Islet precursor cell (in vitro differentiated cells): ENCODE measurements at regions not wholly inside any gene's neighbourhood (a gene's known extent, or its start where the extent isn't known, plus 50 kb on each side); places are given as distances from the start of the nearest gene placed in this dataset.

Source experiments
- DNase-seq: peaks from one replicate; pipeline ENCODE4 v3.0.0-alpha.2; 2018

DNA sequence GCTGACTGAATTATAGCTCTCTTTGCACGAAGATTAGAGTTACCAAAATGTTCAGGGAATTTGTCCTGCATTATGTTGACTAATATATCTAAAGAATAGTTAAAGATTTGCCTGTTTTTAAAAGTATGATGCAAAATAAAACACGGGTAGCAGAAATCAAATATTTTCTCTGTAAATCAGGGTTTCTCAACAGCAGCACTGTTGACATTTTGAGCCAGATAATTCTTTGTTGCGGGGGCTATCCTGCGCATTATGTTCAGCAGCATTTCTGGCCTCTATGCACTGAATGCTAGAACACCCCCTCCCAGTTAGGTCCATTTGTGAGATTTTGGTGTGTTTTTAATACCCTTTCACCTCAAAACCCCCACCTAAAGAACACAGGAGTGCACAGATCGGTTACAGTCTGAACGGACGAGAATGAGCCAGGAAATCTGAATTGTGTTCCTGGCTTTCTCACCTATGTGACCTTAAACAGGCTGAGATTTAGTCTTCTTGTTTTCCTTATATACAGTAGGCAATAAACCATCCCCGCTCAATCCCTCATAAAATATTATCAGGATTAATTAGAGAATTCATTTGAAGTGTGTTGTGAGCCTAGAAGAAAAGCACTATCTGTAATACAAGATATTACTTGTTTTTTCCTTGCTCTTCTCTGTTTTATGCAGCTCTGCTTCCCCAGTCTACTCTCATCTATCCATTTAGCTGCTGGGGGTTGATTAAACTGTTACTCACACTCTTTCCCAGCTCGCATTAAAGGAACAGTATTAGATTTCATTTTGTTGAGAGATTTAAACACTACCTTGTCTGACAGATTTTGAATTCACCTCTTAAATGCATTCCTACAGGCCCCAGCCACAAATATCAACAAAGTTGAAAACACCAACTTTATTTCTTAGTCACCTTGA is 247.5 kb upstream of the GOLIM4 start:
- no peak for DNase-seq

DNA sequence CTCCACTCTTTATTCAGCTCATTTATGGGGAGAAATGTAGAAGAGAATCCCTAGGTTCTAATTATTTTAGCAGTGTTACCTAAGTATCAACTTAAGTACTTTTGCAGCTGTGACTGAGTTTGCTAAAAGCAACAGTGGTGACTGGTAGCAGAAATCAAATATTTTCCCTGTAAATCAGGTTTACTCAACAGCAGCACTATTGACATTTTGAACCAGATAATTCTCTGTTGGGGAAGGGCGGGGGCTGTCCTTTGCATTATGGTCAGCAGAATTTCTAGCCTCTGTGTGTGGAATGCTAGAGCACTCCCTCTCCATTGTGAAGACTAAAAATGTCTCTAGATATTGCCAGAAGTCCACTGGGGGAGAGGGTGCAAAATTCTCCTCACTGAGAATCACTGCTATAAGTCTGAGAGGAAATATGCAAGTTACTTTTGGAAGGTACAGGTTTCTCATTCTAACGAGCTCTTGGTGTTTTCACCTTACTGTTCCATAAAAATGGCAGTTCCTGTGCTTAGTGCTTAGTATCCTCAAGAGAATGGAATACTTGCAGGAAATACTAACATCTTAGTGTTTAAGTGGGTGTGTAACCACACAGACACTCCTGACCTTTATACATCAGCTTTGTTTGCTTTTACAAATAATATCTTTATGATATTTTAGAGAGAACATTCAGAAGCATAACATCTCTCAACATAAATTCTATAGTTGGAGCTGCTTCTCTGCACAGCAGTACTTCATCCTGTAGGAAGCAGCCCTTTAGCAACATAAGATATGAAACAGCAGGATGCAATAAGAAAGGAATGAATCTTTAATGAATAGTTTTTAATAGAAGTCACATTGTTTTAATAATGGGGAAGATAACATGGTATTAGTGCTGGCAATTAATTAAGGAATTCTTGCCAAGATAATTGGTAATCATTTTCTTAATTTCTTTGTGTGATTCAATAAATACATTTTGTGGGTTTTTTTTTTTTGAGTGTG is 246.5 kb upstream of the GOLIM4 start:
- DNase-seq = no peak

DNA sequence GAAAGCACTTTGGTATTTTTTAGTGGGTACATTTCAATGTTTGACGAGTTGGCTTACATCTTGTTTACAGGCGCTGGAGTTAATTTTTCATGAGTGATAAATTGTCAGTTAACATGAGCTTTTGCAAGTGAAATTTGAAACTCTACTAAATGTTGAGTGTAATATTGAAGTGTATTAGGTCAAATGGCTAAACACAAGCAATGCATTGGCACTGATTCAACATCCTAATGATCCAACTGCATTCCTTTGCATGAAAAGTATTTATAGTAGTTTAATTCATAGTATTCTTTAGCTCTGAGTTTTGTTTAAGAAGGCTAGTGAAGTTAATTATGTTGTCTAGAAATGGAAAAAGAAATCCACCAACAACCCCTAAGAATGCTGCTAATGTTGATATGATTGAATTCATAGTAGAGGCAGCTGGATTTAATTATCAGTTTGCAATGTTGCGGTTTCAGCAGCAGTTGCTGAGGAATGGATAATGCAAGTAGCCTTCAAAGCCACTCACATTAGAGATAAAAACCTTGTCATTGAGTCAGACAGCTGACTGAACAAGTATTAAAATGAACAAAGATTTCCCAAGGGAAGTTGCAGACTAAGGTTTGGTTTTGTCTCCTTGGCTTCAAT is 245.6 kb upstream of the GOLIM4 start:
- no peak for DNase-seq

DNA sequence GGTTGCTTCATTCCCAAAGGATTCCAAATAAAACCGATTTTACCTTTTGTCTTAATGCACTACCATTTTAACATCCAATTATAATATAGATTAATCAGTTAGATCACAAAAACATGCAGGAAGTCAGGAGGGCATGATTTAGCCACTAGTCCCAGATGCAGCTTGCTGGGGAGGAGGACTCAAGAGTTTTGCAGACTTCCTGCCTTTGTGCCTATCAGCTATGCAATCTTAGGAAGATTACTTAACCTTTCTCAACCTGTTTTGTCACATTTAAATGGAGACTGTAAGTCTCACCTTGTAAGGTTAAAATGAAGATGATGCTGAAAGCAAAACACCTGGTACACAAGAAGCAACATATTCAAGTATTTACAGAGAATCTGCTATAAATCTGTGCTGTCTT is 242.4 kb upstream of the GOLIM4 start:
- DNase-seq = no peak

DNA sequence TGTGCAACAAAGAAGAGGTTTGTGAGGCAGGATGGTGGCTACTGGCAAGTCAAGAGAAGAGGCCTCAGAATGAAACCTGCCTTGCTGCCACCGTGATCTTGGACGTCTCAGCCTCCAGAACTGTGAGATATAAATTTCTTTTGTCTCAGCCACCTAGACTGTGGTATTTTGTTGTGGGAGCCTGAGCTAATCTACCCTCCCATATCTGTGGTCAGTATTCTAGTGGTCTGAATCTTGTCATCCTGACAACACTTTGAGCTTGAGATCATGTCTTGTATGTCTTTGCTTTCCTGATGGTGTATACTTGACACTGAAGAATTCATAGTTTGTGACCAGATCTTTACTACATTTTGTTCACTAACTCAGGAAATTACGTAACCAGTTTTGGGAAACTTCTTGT is 240.6 kb upstream of the GOLIM4 start:
- peak; percentile 73 for DNase-seq

DNA sequence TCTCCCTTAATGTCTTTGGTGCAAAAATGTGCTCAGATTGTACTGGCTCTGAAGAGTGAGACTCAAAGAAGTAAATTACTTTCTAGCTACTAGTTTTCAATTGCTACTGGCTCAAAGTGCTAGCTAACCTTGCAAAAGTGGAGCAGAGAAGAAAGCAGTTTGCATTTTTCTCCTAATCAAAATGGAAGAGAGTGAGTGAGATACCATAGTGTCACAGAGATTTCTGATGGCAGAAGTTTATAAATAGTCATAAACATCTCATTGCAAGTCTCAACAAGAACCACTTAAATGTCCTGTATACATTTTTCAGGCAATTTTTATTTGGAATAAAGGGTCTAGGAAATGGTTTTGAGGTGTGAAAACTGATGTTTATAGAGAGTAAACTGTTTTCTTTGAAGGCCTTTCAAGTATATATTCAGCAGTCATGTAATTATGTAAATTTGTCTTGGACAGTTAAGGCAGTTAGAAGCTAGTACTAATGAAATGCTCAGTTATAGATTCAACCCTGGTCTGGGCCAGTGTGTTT is 237.7 kb upstream of the GOLIM4 start:
- no peak for DNase-seq

DNA sequence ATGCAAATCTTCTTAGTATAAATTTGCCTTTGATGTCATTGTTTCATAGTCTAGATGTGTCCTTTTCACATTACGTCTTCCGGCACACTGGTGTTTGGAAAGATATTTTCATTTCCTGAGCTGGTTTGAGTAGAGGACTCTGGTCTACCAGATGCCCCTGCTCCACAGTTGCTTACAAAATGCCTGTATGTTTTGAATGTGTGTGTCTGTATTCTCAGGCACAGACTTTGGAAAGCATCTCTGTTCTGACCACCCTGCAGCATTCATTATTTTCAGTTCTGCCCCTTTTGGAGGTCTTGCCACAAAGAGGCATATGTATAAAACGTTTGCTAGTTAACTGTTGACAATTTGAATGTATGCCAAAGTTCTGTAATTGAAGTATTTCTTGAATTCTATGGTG is 236.0 kb upstream of the GOLIM4 start:
- no peak for DNase-seq

DNA sequence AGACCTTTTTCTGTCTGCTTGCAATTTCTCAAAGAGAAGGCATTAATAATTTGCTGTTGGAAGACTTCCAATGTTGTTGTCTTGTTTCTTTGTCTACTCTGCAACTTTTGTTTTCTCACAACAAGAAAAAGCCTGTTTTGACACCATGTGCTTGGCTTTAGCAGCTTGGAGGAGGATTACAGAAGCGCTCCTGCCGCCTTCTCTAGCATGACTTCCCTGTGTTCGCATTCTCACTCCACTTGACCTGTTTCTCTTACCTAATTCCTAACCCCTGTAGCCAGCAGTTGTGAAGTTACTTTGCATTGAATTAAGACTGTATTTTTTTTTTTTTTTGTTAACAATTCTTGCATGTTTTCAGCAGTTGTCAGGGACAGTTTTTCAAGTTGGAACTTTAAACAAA is 235.3 kb upstream of the GOLIM4 start:
- no peak for DNase-seq

DNA sequence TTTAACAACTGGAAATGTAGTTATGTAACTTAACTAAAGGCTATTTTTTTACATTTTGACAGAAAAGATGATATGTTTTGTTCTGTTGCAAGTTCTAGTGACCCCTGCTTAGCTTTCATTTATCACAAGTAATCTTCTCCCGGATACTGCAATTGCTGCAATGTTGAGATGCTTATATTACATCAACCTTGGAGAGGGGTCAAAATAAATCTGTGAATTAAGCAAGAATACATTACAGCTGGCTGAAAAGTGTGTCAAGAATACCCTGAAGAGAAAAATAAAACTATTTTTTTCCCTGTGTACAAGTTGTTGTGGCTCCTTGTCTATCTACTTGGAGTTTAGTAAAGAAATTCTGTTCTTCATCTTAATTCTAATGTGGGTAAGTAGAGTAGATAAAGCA is 232.1 kb upstream of the GOLIM4 start:
- no peak for DNase-seq

DNA sequence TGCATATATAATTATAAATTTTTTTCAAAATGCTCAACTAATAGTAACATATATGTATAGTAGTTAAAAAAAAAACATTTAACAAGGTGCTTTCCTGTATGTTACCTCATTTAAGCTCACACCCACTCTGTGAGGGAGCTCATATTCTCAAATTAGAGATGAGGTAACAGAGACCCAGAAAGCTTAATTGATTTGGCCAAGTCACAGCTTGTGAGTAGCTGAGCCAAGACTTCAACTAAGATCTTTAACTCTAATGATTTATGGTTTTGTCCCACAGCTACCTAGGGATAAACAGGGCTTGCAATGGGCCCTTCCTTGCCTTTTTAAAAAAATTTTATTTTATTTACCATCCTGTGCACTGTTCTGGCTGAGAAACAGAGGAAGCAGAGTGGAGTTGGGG is 230.0 kb upstream of the GOLIM4 start:
- DNase-seq = no peak

DNA sequence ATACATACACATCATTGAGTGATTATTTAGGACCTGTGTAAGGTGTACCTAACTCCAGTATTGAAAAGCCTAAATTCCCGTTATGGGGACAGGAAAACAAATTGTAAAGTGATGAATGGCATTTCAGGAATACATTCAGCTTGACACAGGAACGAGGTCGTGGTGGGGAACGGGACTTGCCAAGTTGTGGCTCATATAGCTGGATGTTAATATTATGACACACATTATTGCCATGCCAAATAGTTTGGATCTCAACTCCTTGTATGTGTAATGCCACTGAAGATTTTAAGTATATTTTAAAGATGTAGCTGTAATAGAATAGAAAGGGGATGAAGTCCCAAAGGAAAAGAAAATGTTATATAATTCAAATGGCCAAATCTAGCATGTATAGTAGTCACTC is 227.2 kb upstream of the GOLIM4 start:
- no peak for DNase-seq

DNA sequence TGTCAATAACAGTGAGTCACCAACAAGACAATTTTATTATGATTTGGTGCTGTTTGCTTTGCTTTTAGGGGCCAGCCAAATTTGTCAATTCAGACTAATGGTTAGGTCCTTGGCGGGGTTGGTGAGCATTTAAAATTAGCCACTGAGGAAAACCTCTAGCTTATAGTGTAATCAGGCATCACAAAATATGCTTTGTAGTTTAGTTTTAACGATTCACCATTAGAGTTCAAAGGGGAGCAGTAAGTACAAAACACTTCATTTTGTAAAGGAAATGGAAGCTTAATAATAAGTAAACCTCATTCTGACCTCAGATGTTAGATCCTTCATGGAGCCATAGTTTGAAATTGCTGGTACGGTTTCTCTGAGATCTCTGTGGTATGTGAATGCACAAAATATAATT is 218.4 kb upstream of the GOLIM4 start:
- no peak for DNase-seq

DNA sequence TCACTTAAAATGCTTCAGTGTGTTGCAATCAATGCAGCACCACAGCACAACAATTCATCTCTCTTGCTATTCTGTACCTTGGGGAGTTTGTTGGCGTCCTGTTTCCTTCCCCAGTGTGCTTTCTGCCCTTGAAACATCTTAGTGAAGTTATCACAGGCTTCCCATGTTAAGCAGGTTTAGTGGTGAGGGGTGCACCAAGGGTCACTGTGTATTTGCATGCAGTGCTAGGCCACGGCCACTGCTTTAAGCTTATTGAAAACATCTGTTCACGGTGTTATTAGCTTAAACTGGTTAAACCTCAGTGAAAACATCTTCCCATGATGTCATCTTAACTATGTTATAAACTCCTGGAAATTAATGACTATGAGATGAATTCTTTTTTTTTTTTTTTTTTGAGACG is 217.3 kb upstream of the GOLIM4 start:
- no peak for DNase-seq

DNA sequence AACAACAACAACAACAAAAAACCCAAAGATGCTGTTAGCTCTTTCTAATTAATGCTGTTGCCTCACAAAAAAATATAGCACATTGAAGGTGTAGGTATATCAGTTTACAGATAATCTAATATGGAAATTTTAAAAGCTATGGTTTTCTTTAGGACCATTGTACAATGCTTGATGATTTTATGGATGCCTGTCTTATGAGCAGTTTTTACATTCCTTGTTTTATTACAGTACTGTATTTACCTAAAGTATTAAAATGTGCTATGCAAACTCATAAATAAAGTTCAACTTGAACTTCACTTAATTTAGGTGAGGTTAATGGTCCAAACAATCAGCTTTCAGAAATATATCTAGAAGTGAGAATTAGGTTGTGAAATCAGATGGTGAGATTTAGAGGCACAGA is 212.2 kb upstream of the GOLIM4 start:
- DNase-seq = no peak

DNA sequence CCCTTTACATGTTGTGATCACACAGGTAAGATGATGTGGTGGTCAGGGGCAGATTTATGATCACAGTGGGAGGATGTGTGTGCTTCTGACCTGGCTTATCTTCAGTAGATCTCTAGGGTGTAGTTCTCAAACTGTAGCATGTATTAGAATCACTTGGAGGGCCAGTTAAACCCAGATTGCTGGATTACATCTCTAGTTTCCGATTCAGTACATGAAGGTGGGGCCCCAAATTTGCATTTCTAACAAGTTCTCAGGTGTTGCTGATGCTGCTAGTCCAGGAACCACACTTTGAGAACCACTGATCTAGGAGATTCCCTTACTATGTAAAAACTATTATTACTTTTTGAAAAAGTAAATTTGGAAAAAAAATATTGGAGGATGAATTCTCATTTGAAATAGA is 199.3 kb upstream of the GOLIM4 start:
- no peak for DNase-seq

DNA sequence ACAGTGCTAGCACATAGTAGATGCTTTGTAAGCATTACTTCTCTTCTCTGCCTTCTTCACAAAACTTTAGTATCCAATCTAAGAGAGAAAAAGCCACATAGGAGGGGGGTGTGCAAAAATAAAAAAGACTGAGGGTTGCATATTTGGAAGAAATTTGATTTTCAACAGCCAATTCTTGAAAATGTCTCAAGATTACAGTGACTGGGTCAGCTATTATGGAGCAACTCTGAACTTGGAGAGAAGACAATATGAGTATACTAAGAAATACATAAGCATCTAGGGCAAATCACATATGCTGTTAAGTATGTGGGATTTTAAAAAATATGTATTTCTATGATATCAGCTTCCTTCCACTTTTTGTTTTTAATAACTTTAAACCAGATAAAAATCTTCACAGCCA is 196.6 kb upstream of the GOLIM4 start:
- DNase-seq = no peak

DNA sequence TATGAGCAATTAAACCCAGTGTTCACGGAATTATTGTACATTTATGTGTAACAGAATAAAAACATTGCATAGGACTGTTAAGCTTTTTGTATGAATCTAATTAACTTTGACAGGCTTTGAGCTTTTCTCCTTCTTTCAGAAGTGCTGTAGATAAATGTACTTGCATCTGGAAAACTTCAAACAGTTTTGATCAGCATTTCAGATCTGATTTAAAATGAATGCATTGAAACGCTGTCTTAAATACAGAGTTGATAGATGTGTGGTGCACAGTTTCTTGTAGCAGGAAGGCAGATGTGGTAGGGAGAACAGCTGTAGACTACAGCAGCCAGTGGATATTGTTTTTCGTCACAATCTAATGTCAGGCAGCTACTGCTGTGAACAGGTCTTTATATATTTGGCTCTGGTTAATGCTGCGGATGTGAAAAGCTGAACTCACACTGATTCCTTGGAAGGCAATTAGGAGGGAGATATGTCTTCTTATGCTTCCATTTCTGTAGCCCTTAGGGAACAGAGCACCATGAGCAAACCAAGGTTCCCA is 193.8 kb upstream of the GOLIM4 start:
- no peak for DNase-seq

DNA sequence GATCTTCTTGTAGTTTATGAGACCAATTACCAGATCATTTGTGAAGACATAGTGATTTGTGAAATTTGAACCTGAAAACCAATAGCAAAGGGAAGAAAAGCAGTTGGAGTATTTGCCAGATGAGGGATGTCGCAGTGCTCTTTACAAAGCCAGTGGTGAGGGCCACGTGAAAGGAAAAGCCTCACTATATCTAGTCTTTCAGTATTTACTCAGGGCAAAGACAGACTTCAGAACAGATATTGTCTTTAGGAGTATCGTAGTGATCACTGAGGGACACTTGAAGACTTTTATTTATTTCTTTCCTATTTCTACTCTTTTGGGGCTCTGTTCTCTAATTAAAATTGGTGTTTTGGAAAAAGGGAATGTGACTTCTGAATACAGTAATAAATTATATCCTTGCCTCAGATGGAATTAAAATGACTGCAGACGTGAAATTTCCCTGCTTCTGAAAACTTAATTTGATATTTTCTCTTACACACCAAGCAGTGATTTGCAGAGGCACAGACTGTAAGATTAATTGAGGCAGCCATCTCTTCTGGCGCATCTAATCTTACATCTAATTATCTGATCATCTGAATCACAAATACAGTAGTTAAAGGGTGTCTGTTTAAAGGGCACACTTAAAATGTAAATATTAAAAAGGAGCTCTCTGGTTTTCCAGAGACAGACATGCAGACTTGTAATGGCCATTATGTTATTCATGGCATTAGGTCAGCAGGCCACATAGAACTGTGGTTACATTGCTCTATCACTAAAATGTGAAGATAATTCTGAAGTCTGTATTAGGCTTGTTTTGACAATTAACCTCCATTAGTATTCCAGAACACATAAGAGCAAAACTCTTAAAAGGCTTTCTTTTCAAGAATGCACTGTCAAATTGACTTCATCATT is 193.0 kb upstream of the GOLIM4 start:
- DNase-seq = no peak

DNA sequence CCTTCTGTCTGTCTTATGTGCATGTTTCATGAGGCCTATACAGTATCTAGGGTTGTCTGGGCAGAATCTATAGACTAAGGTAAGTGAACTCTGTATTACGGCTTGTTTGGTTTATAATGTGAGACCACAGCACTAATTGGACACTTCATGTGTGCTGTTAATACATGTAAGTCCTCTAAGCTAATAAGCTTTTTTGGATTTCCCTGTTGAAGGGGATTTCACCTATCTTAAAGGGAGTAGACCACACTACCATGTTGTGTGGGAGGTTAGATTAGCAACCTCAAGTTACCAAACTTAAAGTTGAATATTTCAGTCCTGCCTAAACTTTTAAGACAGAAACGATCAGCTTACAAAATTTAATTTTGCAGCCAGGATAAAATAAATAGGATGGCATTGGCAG is 189.8 kb upstream of the GOLIM4 start:
- DNase-seq = no peak

DNA sequence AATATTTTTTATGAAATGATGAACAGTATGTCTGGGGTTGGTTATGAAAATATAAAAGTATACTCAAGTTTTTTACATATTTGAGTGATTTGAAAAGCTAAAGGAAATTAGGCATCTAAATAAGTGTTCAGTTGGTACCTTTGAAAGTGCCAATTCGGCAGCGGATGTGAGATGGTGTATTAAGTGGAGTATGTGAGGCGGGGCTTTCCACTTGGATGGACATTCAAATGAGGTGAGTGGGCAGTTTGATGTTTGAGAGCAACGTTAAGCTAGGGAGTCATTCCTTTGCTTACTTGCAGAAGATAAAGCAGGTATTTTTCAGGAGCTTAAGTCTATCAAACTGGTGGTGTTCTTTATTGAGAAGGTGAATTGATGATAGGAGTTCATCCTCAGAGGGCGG is 189.0 kb upstream of the GOLIM4 start:
- no peak for DNase-seq

DNA sequence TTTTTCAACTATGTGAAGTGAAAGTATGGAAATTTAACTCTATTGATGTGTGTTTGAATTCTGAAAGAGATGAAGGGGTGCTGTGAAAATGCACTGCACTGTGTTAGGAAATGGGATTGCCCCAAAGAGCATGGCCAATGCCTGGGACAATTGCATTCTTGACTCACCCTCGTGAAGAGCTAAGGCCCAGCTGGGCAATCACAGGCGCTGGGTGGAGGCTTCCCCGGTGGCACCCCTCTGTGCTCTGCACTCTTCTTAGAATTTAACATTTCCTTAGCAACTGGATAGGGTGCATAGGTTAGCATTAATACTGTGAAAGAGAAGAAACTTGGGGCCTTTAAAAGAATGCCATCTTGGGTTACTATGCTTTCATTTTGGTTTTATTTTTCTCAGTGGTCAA is 179.9 kb upstream of the GOLIM4 start:
- no peak for DNase-seq

DNA sequence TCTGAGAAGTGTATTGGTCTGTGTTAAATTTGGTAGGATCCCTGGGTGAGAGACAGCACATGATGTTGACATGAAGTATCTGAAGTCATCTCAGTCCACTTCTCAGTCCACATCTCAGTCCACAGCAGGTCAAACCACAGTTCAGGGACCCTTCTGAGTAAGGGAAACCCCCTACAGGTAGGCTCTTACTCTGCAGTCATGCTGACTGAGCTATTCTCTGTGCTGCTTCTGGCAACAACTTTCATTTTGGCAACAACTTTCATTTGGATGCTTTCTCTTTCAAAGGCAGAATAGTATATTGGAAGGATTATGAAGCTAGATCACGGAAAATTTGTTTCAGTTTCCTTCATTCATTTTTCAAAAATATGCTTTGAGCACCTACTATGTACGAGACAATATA is 178.2 kb upstream of the GOLIM4 start:
- DNase-seq = no peak
